ENCODE measurements at regions not wholly inside any gene's neighbourhood (a gene's known extent, or its start where the extent isn't known, plus 50 kb on each side); places are given as distances from the start of the nearest gene placed in this dataset.

DNA sequence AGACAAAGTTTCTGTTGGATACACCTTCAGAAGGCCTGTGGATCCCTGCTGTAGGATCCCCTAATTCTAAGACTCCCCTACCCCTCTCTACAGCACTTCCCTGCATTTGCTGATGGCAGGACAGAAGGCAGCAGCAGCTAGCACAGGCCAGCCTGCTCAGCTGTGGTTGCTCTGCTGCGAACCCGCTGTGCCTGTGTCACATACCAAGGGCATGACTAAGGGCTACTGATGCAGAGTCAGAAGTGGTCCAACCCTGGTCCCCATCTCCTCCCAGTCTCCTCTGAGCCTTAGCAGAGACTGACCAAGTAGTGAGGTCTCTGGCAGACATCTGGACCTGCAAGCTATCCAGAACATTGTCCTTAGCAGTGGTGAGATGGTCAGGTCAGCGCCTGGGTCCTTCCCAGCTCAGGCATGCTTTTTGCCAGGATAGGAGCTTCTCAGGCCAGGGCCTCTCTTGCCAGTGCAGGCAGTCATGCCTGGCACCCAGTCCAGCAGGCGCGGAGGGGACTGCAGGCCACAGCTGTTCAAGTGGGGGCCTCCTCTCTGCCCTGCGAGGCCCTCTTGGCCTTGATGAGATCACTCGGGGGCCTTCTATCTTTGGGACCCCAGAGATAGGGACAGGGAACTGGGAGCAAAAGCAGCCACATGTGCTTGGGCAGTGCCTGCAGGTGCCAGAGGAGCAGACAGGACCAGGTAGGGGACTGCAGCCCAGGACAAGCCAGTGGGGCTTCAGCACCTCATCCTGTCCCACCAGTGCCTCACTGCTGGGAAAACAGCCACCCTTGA, 146.4 kb downstream of the ZNF248 start (continued):
- TF ChIP-seq, protein P1, sequence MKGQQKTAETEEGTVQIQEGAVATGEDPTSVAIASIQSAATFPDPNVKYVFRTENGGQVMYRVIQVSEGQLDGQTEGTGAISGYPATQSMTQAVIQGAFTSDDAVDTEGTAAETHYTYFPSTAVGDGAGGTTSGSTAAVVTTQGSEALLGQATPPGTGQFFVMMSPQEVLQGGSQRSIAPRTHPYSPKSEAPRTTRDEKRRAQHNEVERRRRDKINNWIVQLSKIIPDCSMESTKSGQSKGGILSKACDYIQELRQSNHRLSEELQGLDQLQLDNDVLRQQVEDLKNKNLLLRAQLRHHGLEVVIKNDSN (CRISPR knock-in tag; IDR thresholded peaks at IDR 0.05) = no peak
- TF ChIP-seq SOX15 (CRISPR knock-in tag; IDR thresholded peaks at IDR 0.05) (no peak), ZNF232 (CRISPR knock-in tag; IDR thresholded peaks at IDR 0.05) (no peak), MXD4 (CRISPR knock-in tag; IDR thresholded peaks at IDR 0.05; ENCODE audit: borderline replicate concordance) (no peak), RORB (CRISPR knock-in tag; IDR thresholded peaks at IDR 0.05) (no peak)

GRCh38 chr10:37707829-37708578, 149.4 kb downstream of the ZNF248 start:
- DNase-seq (ENCODE audit: low spot score) = no peak
- ATAC-seq = no peak
- H3K9me3 Mint-ChIP-seq = peaks cover 42% of the 10 kb centered on the region
- no peaks in the 10 kb centered on the region for H3K4me1 Mint-ChIP-seq
- H3K27me3 Mint-ChIP-seq (ENCODE audit: low read depth) = peaks cover 4% of the 10 kb centered on the region
- H3K36me3 Mint-ChIP-seq = peaks cover 46% of the 10 kb centered on the region
- ChIA-PET POLR2A (no interaction called here), CTCF (no interaction called here)
- no peak overlapping the region for H3K27ac Mint-ChIP-seq
- H3K4me3 Mint-ChIP-seq = no peak overlapping the region
- TF ChIP-seq, protein P2, sequence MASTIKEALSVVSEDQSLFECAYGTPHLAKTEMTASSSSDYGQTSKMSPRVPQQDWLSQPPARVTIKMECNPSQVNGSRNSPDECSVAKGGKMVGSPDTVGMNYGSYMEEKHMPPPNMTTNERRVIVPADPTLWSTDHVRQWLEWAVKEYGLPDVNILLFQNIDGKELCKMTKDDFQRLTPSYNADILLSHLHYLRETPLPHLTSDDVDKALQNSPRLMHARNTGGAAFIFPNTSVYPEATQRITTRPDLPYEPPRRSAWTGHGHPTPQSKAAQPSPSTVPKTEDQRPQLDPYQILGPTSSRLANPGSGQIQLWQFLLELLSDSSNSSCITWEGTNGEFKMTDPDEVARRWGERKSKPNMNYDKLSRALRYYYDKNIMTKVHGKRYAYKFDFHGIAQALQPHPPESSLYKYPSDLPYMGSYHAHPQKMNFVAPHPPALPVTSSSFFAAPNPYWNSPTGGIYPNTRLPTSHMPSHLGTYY (CRISPR knock-in tag; IDR thresholded peaks at IDR 0.05) = no peak
- TF ChIP-seq ZSCAN18 (CRISPR knock-in tag; IDR thresholded peaks at IDR 0.05) (no peak), FOXP1 (CRISPR knock-in tag; IDR thresholded peaks at IDR 0.05; ENCODE audit: borderline replicate concordance) (no peak)

GRCh38 chr10:37704566-37704965, 152.8 kb downstream of the ZNF248 start:
- ATAC-seq (no peak), DNase-seq (ENCODE audit: low spot score) (no peak)
- Mint-ChIP-seq H3K4me1 (no peaks in the 10 kb centered on the region), H3K27ac (no peak overlapping the region), H3K27me3 (ENCODE audit: low read depth) (peaks cover 2% of the 10 kb centered on the region), H3K36me3 (peaks cover 49% of the 10 kb centered on the region), H3K4me3 (no peak overlapping the region), H3K9me3 (peaks cover 55% of the 10 kb centered on the region)
- TF ChIP-seq SP1 (CRISPR knock-in tag; conservative IDR thresholded peaks at IDR 0.05) = no peak
- TF ChIP-seq TCF7 (CRISPR knock-in tag; IDR thresholded peaks at IDR 0.05; ENCODE audit: low read depth) = no peak
- TF ChIP-seq, protein P3, sequence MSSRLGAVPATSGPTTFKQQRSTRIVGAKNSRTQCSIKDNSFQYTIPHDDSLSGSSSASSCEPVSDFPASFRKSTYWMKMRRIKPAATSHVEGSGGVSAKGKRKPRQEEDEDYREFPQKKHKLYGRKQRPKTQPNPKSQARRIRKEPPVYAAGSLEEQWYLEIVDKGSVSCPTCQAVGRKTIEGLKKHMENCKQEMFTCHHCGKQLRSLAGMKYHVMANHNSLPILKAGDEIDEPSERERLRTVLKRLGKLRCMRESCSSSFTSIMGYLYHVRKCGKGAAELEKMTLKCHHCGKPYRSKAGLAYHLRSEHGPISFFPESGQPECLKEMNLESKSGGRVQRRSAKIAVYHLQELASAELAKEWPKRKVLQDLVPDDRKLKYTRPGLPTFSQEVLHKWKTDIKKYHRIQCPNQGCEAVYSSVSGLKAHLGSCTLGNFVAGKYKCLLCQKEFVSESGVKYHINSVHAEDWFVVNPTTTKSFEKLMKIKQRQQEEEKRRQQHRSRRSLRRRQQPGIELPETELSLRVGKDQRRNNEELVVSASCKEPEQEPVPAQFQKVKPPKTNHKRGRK (CRISPR knock-in tag; IDR thresholded peaks at IDR 0.05; ENCODE audit: borderline replicate concordance) = no peak
- TF ChIP-seq ZNF263 (CRISPR knock-in tag; IDR thresholded peaks at IDR 0.05; ENCODE audit: low read depth) = no peak
- no peak for TF ChIP-seq ZNF425 (CRISPR knock-in tag; conservative IDR thresholded peaks at IDR 0.05)
- no peak for TF ChIP-seq ZNF232 (CRISPR knock-in tag; IDR thresholded peaks at IDR 0.05)
- TF ChIP-seq JAZF1 (CRISPR knock-in tag; IDR thresholded peaks at IDR 0.05) = no peak
- TF ChIP-seq, protein P4, sequence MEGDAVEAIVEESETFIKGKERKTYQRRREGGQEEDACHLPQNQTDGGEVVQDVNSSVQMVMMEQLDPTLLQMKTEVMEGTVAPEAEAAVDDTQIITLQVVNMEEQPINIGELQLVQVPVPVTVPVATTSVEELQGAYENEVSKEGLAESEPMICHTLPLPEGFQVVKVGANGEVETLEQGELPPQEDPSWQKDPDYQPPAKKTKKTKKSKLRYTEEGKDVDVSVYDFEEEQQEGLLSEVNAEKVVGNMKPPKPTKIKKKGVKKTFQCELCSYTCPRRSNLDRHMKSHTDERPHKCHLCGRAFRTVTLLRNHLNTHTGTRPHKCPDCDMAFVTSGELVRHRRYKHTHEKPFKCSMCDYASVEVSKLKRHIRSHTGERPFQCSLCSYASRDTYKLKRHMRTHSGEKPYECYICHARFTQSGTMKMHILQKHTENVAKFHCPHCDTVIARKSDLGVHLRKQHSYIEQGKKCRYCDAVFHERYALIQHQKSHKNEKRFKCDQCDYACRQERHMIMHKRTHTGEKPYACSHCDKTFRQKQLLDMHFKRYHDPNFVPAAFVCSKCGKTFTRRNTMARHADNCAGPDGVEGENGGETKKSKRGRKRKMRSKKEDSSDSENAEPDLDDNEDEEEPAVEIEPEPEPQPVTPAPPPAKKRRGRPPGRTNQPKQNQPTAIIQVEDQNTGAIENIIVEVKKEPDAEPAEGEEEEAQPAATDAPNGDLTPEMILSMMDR (IDR thresholded peaks at IDR 0.05) = no peak
- TF ChIP-seq, protein P5, sequence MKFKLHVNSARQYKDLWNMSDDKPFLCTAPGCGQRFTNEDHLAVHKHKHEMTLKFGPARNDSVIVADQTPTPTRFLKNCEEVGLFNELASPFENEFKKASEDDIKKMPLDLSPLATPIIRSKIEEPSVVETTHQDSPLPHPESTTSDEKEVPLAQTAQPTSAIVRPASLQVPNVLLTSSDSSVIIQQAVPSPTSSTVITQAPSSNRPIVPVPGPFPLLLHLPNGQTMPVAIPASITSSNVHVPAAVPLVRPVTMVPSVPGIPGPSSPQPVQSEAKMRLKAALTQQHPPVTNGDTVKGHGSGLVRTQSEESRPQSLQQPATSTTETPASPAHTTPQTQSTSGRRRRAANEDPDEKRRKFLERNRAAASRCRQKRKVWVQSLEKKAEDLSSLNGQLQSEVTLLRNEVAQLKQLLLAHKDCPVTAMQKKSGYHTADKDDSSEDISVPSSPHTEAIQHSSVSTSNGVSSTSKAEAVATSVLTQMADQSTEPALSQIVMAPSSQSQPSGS (CRISPR knock-in tag; IDR thresholded peaks at IDR 0.05; ENCODE audit: borderline replicate concordance, low read depth) = no peak
- TF ChIP-seq ZSCAN18 (CRISPR knock-in tag; IDR thresholded peaks at IDR 0.05) = no peak
- no peak for TF ChIP-seq KAT7 (CRISPR knock-in tag; IDR thresholded peaks at IDR 0.05; ENCODE audit: borderline replicate concordance)
- POLR2A ChIA-PET = no interaction called here
- CTCF ChIA-PET = no interaction called here
